GM13976 (cell line): ENCODE measurements at regions not wholly inside any gene's neighbourhood (a gene's known extent, or its start where the extent isn't known, plus 50 kb on each side); places are given as distances from the start of the nearest gene placed in this dataset.

ENCODE experiments used
- DNase-seq: peaks from one replicate; pipeline ENCODE4 v3.0.0; 2012; ENCODE audit warnings: low spot score
- CTCF ChIP-seq: IDR thresholded peaks from 2 replicates; pipeline ENCODE4 v1.5.1; 2012; ENCODE audit warnings: borderline replicate concordance, mild to moderate bottlenecking; ENCODE audit not compliant: insufficient read depth; ENCODE audit errors: extremely low read depth, missing control alignments, control extremely low read depth
- in situ Hi-C: fragments of 300-500 bp; cut with MboI; formaldehyde crosslinking; loops from one replicate; pipeline ENCODE4 v1.12.0; 2022; ENCODE audit warnings: low sequenced_read_pairs, mixed read lengths, inconsistent platforms; ENCODE audit not compliant: unreplicated experiment

GRCh38 chr9:129382281-129383018 lies 204.4 kb upstream of the IER5L start:
- DNase-seq, result peak; percentile 34
- TF ChIP-seq CTCF, result no peak
- in situ Hi-C loops, result no loop called here

GRCh38 chr9:129381481-129381957 lies 203.5 kb upstream of the IER5L start:
- no peak for TF ChIP-seq CTCF
- in situ Hi-C loops, result no loop called here
- DNase-seq, result no peak

- in situ Hi-C loops, result no loop called here
- no peak for DNase-seq
- TF ChIP-seq CTCF, result no peak
Observed at GRCh38 chr9:129380961-129381401, 202.9 kb upstream of the IER5L start.

- in situ Hi-C loops, result no loop called here
- no peak for TF ChIP-seq CTCF
- no peak for DNase-seq
Observed at GRCh38 chr9:129379886-129380285, 201.8 kb upstream of the IER5L start.

- in situ Hi-C loops, result no loop called here
- no peak for TF ChIP-seq CTCF
- no peak for DNase-seq
Observed at GRCh38 chr9:129379181-129379836, 201.2 kb upstream of the IER5L start.

- in situ Hi-C loops, result no loop called here
- no peak for TF ChIP-seq CTCF
Observed at GRCh38 chr9:129377931-129378661, 200.0 kb upstream of the IER5L start.

More at GRCh38 chr9:129377931-129378661, 200.0 kb upstream of the IER5L start:
- no peak for DNase-seq
